ENCODE measurements at regions not wholly inside any gene's neighbourhood (a gene's known extent, or its start where the extent isn't known, plus 50 kb on each side); places are given as distances from the start of the nearest gene placed in this dataset.
A peak's percentile ranks its signal among the peaks of the same experiment; 100 is the strongest.

DNA sequence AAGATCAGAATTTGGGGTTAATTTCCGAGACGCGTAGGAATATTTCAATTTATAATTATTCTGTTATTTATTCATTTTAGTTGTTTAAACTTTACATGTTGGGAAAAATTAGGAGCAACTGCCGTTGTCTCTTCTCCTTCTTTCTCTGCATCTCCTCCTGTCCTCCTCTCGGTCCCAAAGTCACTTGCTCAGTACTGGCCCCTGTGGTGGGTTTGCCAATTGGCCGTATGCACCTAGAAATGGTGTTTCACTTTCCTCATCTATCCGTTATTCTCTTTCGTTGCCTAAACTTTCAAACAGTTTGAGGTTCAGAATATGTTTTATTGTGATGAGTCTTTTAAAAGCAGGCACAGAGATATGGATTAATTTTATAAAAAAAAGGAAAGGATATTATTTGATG, 517.9 kb downstream of the PLCL1 start:
- no peaks in the 10 kb centered on the region for H3K79me2 ChIP-seq (ENCODE audit: insufficient read depth, low read length)
- TF ChIP-seq CTCF (IDR thresholded peaks at IDR 0.05; ENCODE audit: extremely low read depth, low read depth, low read length) = peak; percentile 40
- no peaks in the 10 kb centered on the region for H3K27me3 ChIP-seq (ENCODE audit: insufficient read depth, low read length)
- no peak overlapping the region for H2AFZ ChIP-seq (ENCODE audit: low read length)
- H3K4me2 ChIP-seq (ENCODE audit: insufficient read depth, low read length) = peak overlapping the region; percentile 32
- no peaks in the 10 kb centered on the region for H4K20me1 ChIP-seq (ENCODE audit: insufficient read depth, low read length)
- no peaks in the 10 kb centered on the region for H3K36me3 ChIP-seq (ENCODE audit: insufficient read depth, low read length)
- no peaks in the 10 kb centered on the region for H3K4me1 ChIP-seq (ENCODE audit: insufficient read depth, low read length)
- no peak overlapping the region for H3K4me3 ChIP-seq (ENCODE audit: insufficient read depth, low read length)
- no peak for DNase-seq (ENCODE audit: insufficient read length, low spot score, missing footprints)
- no peaks in the 10 kb centered on the region for H3K9me3 ChIP-seq (ENCODE audit: low read depth, low read length)
- no peak overlapping the region for H3K27ac ChIP-seq (ENCODE audit: low read depth, low read length)

DNA sequence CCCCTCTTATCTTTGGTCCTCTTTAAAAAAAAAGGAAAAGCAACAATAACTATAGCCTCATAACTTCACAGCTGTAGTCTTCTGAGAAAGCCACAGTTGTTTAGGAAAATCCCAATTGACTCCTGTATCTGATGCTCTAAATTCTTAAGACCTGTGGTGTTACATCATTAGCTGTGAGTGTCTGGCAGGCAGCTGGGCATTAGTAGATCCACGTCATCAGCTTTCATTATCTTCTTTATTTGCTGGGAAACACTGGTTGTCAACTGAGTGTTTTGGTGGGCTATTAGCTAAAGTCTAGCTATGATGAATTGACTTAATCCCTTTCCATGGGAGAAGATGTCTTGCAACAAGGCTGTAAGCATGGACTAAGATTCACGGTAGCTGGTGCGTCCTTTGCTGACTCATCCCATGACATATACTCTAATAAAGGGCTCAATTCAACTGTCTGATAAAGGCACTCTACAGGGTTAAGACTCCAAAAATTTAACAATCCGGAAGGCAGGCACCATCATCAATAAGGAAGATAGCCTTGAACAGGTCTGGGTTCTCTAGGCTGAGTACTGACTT, 517.2 kb downstream of the PLCL1 start:
- Histone ChIP-seq H3K9me3 (ENCODE audit: low read depth, low read length) (no peaks in the 10 kb centered on the region), H4K20me1 (ENCODE audit: insufficient read depth, low read length) (no peaks in the 10 kb centered on the region), H3K4me2 (ENCODE audit: insufficient read depth, low read length) (no peak overlapping the region), H3K4me1 (ENCODE audit: insufficient read depth, low read length) (peaks cover 3% of the 10 kb centered on the region), H3K27ac (ENCODE audit: low read depth, low read length) (no peak overlapping the region), H3K36me3 (ENCODE audit: insufficient read depth, low read length) (no peaks in the 10 kb centered on the region), H2AFZ (ENCODE audit: low read length) (no peak overlapping the region), H3K27me3 (ENCODE audit: insufficient read depth, low read length) (no peaks in the 10 kb centered on the region), H3K79me2 (ENCODE audit: insufficient read depth, low read length) (no peaks in the 10 kb centered on the region), H3K4me3 (ENCODE audit: insufficient read depth, low read length) (no peak overlapping the region)
- no peak for TF ChIP-seq CTCF (IDR thresholded peaks at IDR 0.05; ENCODE audit: extremely low read depth, low read depth, low read length)
- no peak for DNase-seq (ENCODE audit: insufficient read length, low spot score, missing footprints)

DNA sequence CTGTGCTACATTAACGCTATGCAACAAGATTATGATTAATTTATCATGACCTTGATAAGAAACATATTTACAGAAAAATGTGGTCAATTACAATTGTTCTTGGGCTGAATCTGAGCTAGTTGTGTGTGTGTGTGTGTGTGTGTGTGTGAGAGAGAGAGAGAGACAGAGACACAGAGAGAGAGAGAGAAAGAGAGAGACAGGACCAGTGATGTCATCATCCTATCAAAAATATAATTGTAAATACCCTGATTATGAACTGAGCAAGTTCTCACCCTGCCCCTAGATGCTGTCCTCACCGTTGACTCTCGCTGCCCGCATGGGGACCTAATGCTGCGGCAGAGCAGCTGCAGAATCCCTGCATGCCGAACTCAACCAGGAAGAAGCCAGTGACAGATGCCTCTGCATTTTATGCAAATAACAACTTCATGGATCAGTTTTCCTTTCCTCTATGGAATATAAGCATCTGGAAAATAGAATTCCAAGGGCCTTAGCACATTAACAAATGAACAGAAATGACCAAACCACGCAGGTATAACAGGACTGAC, 512.5 kb downstream of the PLCL1 start:
- no peaks in the 10 kb centered on the region for H3K79me2 ChIP-seq (ENCODE audit: insufficient read depth, low read length)
- peak overlapping the region; percentile 23 for H3K4me3 ChIP-seq (ENCODE audit: insufficient read depth, low read length)
- H3K36me3 ChIP-seq (ENCODE audit: insufficient read depth, low read length) = no peaks in the 10 kb centered on the region
- no peaks in the 10 kb centered on the region for H4K20me1 ChIP-seq (ENCODE audit: insufficient read depth, low read length)
- peaks cover 3% of the 10 kb centered on the region for H3K4me1 ChIP-seq (ENCODE audit: insufficient read depth, low read length)
- peaks cover 4% of the 10 kb centered on the region for H3K27me3 ChIP-seq (ENCODE audit: insufficient read depth, low read length)
- peak overlapping the region; percentile 62 for H3K4me2 ChIP-seq (ENCODE audit: insufficient read depth, low read length)
- H3K9me3 ChIP-seq (ENCODE audit: low read depth, low read length) = no peaks in the 10 kb centered on the region
- no peak for TF ChIP-seq CTCF (IDR thresholded peaks at IDR 0.05; ENCODE audit: extremely low read depth, low read depth, low read length)
- no peak for DNase-seq (ENCODE audit: insufficient read length, low spot score, missing footprints)
- no peak overlapping the region for H3K27ac ChIP-seq (ENCODE audit: low read depth, low read length)
- peak overlapping the region; percentile 86 for H2AFZ ChIP-seq (ENCODE audit: low read length)

GRCh38 chr2:198315791-198316630, 511.6 kb downstream of the PLCL1 start:
- no peaks in the 10 kb centered on the region for H3K79me2 ChIP-seq (ENCODE audit: insufficient read depth, low read length)
- H3K4me2 ChIP-seq (ENCODE audit: insufficient read depth, low read length) = peak overlapping the region; percentile 62
- H3K27me3 ChIP-seq (ENCODE audit: insufficient read depth, low read length) = peaks cover 4% of the 10 kb centered on the region
- peaks cover 3% of the 10 kb centered on the region for H3K4me1 ChIP-seq (ENCODE audit: insufficient read depth, low read length)
- H3K4me3 ChIP-seq (ENCODE audit: insufficient read depth, low read length) = no peak overlapping the region
- no peak for DNase-seq (ENCODE audit: insufficient read length, low spot score, missing footprints)
- H3K9me3 ChIP-seq (ENCODE audit: low read depth, low read length) = no peaks in the 10 kb centered on the region
- no peak overlapping the region for H3K27ac ChIP-seq (ENCODE audit: low read depth, low read length)
- H2AFZ ChIP-seq (ENCODE audit: low read length) = peak overlapping the region; percentile 86
- H4K20me1 ChIP-seq (ENCODE audit: insufficient read depth, low read length) = no peaks in the 10 kb centered on the region
- no peaks in the 10 kb centered on the region for H3K36me3 ChIP-seq (ENCODE audit: insufficient read depth, low read length)
- no peak for TF ChIP-seq CTCF (IDR thresholded peaks at IDR 0.05; ENCODE audit: extremely low read depth, low read depth, low read length)
